Breast epithelium (tissue), 3 donors: ENCODE measurements at regions not wholly inside any gene's neighbourhood (a gene's known extent, or its start where the extent isn't known, plus 50 kb on each side); places are given as distances from the start of the nearest gene placed in this dataset.

Experiments used
- POLR2A ChIP-seq: fragments of 450-650 bp; IDR thresholded peaks from one replicate; pipeline ENCODE4 v1.6.1; 2016; ENCODE audit warnings: antibody characterized with exemption, mild to moderate bottlenecking, moderate library complexity
- POLR2AphosphoS5 ChIP-seq, 3 donors: sonication (generic); formaldehyde crosslinking; IDR thresholded peaks; one replicate each; pipeline ENCODE4 v1.6.1; 2017; ENCODE audit warnings: antibody characterized with exemption in 3 of 3
- TF ChIP-seq, protein P1 (sequence below), 3 donors: fragments of 450-650 bp; IDR thresholded peaks; one replicate each; pipeline ENCODE4 v1.5.1; 2016 to 2017; ENCODE audit warnings: antibody characterized with exemption in 3 of 3, mild to moderate bottlenecking in 3 of 3, moderate library complexity in 3 of 3

DNA sequence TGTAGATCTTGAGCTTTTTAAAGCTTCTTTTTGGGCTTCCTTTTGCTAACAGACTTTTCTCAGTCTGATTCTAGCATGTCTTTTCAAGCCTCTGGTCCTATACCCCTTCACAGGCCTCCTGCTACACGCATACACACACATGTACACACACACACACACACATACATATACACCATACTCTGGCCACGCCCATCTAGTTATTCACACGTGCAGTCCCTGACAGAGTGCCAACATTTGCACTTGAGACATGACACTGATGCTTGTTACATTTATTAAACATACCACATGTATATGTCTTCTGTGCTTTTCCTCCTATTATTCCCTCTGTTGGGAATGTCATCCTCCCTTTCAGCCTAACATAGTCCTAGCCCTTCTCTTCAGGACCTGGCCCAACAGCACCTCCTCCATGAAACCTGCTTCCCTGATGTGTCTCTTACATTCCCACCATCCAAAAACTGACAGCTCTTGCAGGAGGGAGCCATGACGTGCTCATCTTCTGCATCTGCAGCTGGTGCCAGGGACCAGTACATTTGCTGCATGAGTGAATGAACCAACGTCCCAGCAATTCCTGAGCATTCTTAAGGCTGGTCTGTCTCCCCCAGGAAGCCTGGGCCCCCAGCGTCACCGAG, 222.1 kb downstream of the ARHGAP12 start:
- TF ChIP-seq POLR2A: no peak
- no peak for TF ChIP-seq POLR2AphosphoS5 (IDR thresholded peaks at IDR 0.05)
- TF ChIP-seq, protein P1, sequence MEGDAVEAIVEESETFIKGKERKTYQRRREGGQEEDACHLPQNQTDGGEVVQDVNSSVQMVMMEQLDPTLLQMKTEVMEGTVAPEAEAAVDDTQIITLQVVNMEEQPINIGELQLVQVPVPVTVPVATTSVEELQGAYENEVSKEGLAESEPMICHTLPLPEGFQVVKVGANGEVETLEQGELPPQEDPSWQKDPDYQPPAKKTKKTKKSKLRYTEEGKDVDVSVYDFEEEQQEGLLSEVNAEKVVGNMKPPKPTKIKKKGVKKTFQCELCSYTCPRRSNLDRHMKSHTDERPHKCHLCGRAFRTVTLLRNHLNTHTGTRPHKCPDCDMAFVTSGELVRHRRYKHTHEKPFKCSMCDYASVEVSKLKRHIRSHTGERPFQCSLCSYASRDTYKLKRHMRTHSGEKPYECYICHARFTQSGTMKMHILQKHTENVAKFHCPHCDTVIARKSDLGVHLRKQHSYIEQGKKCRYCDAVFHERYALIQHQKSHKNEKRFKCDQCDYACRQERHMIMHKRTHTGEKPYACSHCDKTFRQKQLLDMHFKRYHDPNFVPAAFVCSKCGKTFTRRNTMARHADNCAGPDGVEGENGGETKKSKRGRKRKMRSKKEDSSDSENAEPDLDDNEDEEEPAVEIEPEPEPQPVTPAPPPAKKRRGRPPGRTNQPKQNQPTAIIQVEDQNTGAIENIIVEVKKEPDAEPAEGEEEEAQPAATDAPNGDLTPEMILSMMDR (IDR thresholded peaks at IDR 0.05): no peak
